Stimulated activated CD8-positive, alpha-beta memory T cell treated with anti-CD3 and anti-CD28 coated beads, Interleukin-4, amount 100 ng/mL, for 24 hours (primary cell): ENCODE measurements at regions not wholly inside any gene's neighbourhood (a gene's known extent, or its start where the extent isn't known, plus 50 kb on each side); places are given as distances from the start of the nearest gene placed in this dataset.
"Not testable (repeated sequence)": the region's sequence is repeated elsewhere in the genome, so short reads cannot be mapped to it uniquely, and the experiment has no call there.

ENCODE experiments used
- DNase-seq: peaks from one replicate; pipeline ENCODE4 v3.0.0-alpha.2; 2020; ENCODE audit warnings: low read depth

- DNase-seq: no peak
These were observed 237.3 kb downstream of the INHBA start for GRCh38 chr7:41465571-41465970.

GRCh38 chr7:41463770-41464470, 239.0 kb downstream of the INHBA start:
- DNase-seq: no peak

GRCh38 chr7:41459623-41460261, 243.1 kb downstream of the INHBA start:
- no peak for DNase-seq

- DNase-seq: no peak
These were observed 243.7 kb downstream of the INHBA start for GRCh38 chr7:41459183-41459582.

GRCh38 chr7:41457832-41458437, 245.0 kb downstream of the INHBA start:
- DNase-seq: no peak

GRCh38 chr7:41451826-41452225, 251.1 kb downstream of the INHBA start:
- DNase-seq: no peak

GRCh38 chr7:41449694-41450093, 253.2 kb downstream of the INHBA start:
- no peak for DNase-seq

GRCh38 chr7:41449286-41449685, 253.6 kb downstream of the INHBA start:
- no peak for DNase-seq

- DNase-seq: no peak
These were observed 254.8 kb downstream of the INHBA start for GRCh38 chr7:41448104-41448503.

GRCh38 chr7:41447450-41448042, 255.3 kb downstream of the INHBA start:
- no peak for DNase-seq

GRCh38 chr7:41446606-41447449, 256.1 kb downstream of the INHBA start:
- no peak for DNase-seq

- DNase-seq: no peak
These were observed 256.9 kb downstream of the INHBA start for GRCh38 chr7:41445946-41446345.

GRCh38 chr7:41445432-41445831, 257.5 kb downstream of the INHBA start:
- DNase-seq: no peak

- no peak for DNase-seq
These were observed 263.4 kb downstream of the INHBA start for GRCh38 chr7:41439515-41439879.

- no peak for DNase-seq
These were observed 264.0 kb downstream of the INHBA start for GRCh38 chr7:41438705-41439514.

GRCh38 chr7:41437257-41438196, 265.4 kb downstream of the INHBA start:
- no peak for DNase-seq

GRCh38 chr7:41436139-41436538, 266.8 kb downstream of the INHBA start:
- DNase-seq: no peak

GRCh38 chr7:41435020-41435419, 267.9 kb downstream of the INHBA start:
- DNase-seq: not testable (repeated sequence)

GRCh38 chr7:41431671-41432070, 271.2 kb downstream of the INHBA start:
- DNase-seq: no peak

- no peak for DNase-seq
These were observed 274.5 kb downstream of the INHBA start for GRCh38 chr7:41428381-41428780.
